ENCODE measurements at regions not wholly inside any gene's neighbourhood (a gene's known extent, or its start where the extent isn't known, plus 50 kb on each side); places are given as distances from the start of the nearest gene placed in this dataset.
"Not testable (repeated sequence)": the region's sequence is repeated elsewhere in the genome, so short reads cannot be mapped to it uniquely, and the experiment has no call there.

GRCh38 chr2:210971431-210971830 lies 415.0 kb downstream of the CPS1 start:
- Histone ChIP-seq H3K27ac (ENCODE audit: insufficient read depth in 1 of 2, low read depth in 1 of 2, low read length in 2 of 2, poor library complexity in 1 of 2, severe bottlenecking in 2 of 2) (no peak overlapping the region), H3K4me3 (ENCODE audit: control insufficient read depth in 1 of 7, extremely low read depth in 1 of 7, insufficient read depth in 4 of 7, low read depth in 2 of 7, low read length in 6 of 7) (no peak overlapping the region), H3K27me3 (replicated peaks in 2 of 5; ENCODE audit: control insufficient read depth in 4 of 5, insufficient read depth in 5 of 5, low read length in 4 of 5) (no peaks in the 10 kb centered on the region), H3K36me3 (ENCODE audit: control insufficient read depth in 4 of 4, insufficient read depth in 4 of 4, low read length in 3 of 4) (no peaks in the 10 kb centered on the region), H3K9me3 (ENCODE audit: control extremely low read depth in 1 of 5, control insufficient read depth in 4 of 5, insufficient read depth in 2 of 5, low read depth in 1 of 5, low read length in 4 of 5) (no peaks in the 10 kb centered on the region), H3K4me1 (ENCODE audit: control extremely low read depth in 1 of 4, control insufficient read depth in 4 of 4, insufficient read depth in 4 of 4, low read length in 3 of 4) (no peaks in the 10 kb centered on the region)
- ChIA-PET CTCF (no interaction called here), POLR2A (no interaction called here)
- 67% methylated on average over 1 of the region's 1 CpG for WGBS (ENCODE audit: insufficient coverage)
- no peak for DNase-seq

DNA sequence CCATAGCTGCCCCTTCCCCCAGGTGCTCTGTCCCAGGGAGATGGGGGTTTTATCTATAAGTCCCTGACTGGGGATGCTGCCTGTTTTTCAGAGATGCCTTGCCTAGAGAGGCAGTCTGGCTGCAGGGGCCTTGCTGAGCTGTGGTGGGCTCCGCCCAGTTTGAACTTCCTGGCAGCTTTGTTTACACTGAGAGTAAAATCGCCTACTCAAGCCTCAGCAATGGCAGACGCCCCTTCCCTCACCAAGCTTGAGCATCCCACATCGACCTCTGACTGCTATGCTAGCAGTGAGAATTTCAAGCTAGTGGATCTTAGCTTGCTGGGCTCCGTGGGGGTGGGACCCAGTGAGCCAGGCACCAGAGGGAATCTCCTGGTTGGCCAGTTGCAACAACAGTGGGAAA lies 430.4 kb downstream of the CPS1 start:
- CTCF ChIA-PET = not testable (repeated sequence)

DNA sequence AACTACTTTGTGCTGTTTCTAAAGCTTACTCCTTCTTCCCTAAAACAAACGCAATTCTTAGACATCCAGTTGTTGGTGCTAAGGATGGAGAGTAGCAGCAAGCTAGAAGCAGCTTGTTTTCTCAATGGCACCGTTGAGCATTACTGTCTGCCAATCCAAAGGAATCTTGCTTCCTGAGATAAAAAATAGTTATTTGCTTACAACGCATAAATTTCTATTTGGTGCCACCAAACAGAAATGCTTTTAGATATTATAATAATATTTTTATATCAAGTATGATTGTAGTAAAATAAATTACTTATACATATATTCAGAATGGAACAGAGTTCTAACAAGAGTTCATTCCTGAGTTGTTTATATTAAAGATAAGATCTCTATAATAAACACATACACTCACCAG lies 434.7 kb downstream of the CPS1 start:
- Histone ChIP-seq H3K9me3 (ENCODE audit: control extremely low read depth in 1 of 5, control insufficient read depth in 4 of 5, insufficient read depth in 2 of 5, low read depth in 1 of 5, low read length in 4 of 5) (no peaks in the 10 kb centered on the region), H3K4me1 (ENCODE audit: control extremely low read depth in 1 of 4, control insufficient read depth in 4 of 4, insufficient read depth in 4 of 4, low read length in 3 of 4) (no peaks in the 10 kb centered on the region), H3K36me3 (ENCODE audit: control insufficient read depth in 4 of 4, insufficient read depth in 4 of 4, low read length in 3 of 4) (no peaks in the 10 kb centered on the region), H3K27me3 (replicated peaks in 2 of 5; ENCODE audit: control insufficient read depth in 4 of 5, insufficient read depth in 5 of 5, low read length in 4 of 5) (no peaks in the 10 kb centered on the region), H3K4me3 (ENCODE audit: control insufficient read depth in 1 of 7, extremely low read depth in 1 of 7, insufficient read depth in 4 of 7, low read depth in 2 of 7, low read length in 6 of 7) (no peak overlapping the region), H3K27ac (ENCODE audit: insufficient read depth in 1 of 2, low read depth in 1 of 2, low read length in 2 of 2, poor library complexity in 1 of 2, severe bottlenecking in 2 of 2) (no peak overlapping the region)
- no peak for DNase-seq
- ChIA-PET POLR2A (no interaction called here), CTCF (no interaction called here)
- no CpG with 5 or more reads among the region's 3 CpGs for WGBS (ENCODE audit: insufficient coverage)

More for the DNA sequence above, 430.4 kb downstream of the CPS1 start:
- POLR2A ChIA-PET; H3K27ac ChIP-seq (ENCODE audit: insufficient read depth in 1 of 2, low read depth in 1 of 2, low read length in 2 of 2, poor library complexity in 1 of 2, severe bottlenecking in 2 of 2); H3K27me3 ChIP-seq (replicated peaks in 2 of 5; ENCODE audit: control insufficient read depth in 4 of 5, insufficient read depth in 5 of 5, low read length in 4 of 5); DNase-seq; H3K36me3 ChIP-seq (ENCODE audit: control insufficient read depth in 4 of 4, insufficient read depth in 4 of 4, low read length in 3 of 4); H3K9me3 ChIP-seq (ENCODE audit: control extremely low read depth in 1 of 5, control insufficient read depth in 4 of 5, insufficient read depth in 2 of 5, low read depth in 1 of 5, low read length in 4 of 5); H3K4me1 ChIP-seq (ENCODE audit: control extremely low read depth in 1 of 4, control insufficient read depth in 4 of 4, insufficient read depth in 4 of 4, low read length in 3 of 4); H3K4me3 ChIP-seq (ENCODE audit: control insufficient read depth in 1 of 7, extremely low read depth in 1 of 7, insufficient read depth in 4 of 7, low read depth in 2 of 7, low read length in 6 of 7): not testable (repeated sequence)
- 92% methylated on average over 5 of the region's 5 CpGs for WGBS (ENCODE audit: insufficient coverage)

GRCh38 chr2:210994104-210994503 lies 437.7 kb downstream of the CPS1 start:
- Histone ChIP-seq H3K9me3 (ENCODE audit: control extremely low read depth in 1 of 5, control insufficient read depth in 4 of 5, insufficient read depth in 2 of 5, low read depth in 1 of 5, low read length in 4 of 5) (no peaks in the 10 kb centered on the region), H3K4me1 (ENCODE audit: control extremely low read depth in 1 of 4, control insufficient read depth in 4 of 4, insufficient read depth in 4 of 4, low read length in 3 of 4) (no peaks in the 10 kb centered on the region), H3K36me3 (ENCODE audit: control insufficient read depth in 4 of 4, insufficient read depth in 4 of 4, low read length in 3 of 4) (no peaks in the 10 kb centered on the region), H3K27me3 (replicated peaks in 2 of 5; ENCODE audit: control insufficient read depth in 4 of 5, insufficient read depth in 5 of 5, low read length in 4 of 5) (no peaks in the 10 kb centered on the region), H3K4me3 (ENCODE audit: control insufficient read depth in 1 of 7, extremely low read depth in 1 of 7, insufficient read depth in 4 of 7, low read depth in 2 of 7, low read length in 6 of 7) (no peak overlapping the region), H3K27ac (ENCODE audit: insufficient read depth in 1 of 2, low read depth in 1 of 2, low read length in 2 of 2, poor library complexity in 1 of 2, severe bottlenecking in 2 of 2) (no peak overlapping the region)
- ChIA-PET CTCF (no interaction called here), POLR2A (no interaction called here)
- DNase-seq = no peak

DNA sequence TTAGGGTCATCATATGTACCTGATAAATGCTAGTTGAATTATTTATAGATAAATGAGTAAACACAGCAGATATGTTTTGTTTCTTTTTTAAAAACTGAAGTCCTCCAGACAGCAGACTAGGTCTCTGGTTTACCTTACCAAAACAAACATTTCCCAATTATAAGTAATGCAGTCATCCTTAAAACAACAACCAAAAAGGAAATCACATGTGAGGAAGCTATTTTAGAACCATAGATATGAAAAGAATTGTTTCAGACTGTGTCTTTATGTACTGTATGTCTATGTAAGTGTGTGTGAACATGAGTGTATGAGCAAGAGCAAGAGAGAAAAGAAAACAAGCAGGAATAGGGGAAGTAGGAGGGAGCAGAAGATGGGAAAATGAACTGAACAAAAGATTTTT lies 441.0 kb downstream of the CPS1 start:
- H3K36me3 ChIP-seq (ENCODE audit: control insufficient read depth in 4 of 4, insufficient read depth in 4 of 4, low read length in 3 of 4) = no peaks in the 10 kb centered on the region
- no peaks in the 10 kb centered on the region for H3K27me3 ChIP-seq (replicated peaks in 2 of 5; ENCODE audit: control insufficient read depth in 4 of 5, insufficient read depth in 5 of 5, low read length in 4 of 5)
- no peaks in the 10 kb centered on the region for H3K9me3 ChIP-seq (ENCODE audit: control extremely low read depth in 1 of 5, control insufficient read depth in 4 of 5, insufficient read depth in 2 of 5, low read depth in 1 of 5, low read length in 4 of 5)
- no peak for DNase-seq
- no peak overlapping the region for H3K4me3 ChIP-seq (ENCODE audit: control insufficient read depth in 1 of 7, extremely low read depth in 1 of 7, insufficient read depth in 4 of 7, low read depth in 2 of 7, low read length in 6 of 7)
- POLR2A ChIA-PET = no interaction called here
- CTCF ChIA-PET = no interaction called here
- H3K4me1 ChIP-seq (ENCODE audit: control extremely low read depth in 1 of 4, control insufficient read depth in 4 of 4, insufficient read depth in 4 of 4, low read length in 3 of 4) = no peaks in the 10 kb centered on the region
- H3K27ac ChIP-seq (ENCODE audit: insufficient read depth in 1 of 2, low read depth in 1 of 2, low read length in 2 of 2, poor library complexity in 1 of 2, severe bottlenecking in 2 of 2) = no peak overlapping the region

DNA sequence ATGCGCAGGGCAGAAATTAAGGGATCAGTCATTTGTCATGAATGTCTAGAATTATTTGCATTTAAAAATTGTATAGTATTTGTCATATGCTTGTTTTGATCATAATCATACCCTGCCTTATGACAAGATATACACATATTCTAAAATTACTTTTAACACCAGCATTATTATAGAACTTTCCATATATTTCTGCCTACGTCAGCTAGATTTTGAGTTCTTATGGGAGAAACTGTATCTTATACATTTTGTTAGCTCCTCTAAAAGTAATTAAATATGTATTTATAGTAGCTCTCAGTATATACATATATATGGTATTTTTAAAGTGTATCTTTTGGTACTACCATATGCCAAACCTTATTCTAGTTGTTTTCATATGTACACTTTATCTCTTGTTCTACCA lies 441.9 kb downstream of the CPS1 start:
- Histone ChIP-seq H3K9me3 (ENCODE audit: control extremely low read depth in 1 of 5, control insufficient read depth in 4 of 5, insufficient read depth in 2 of 5, low read depth in 1 of 5, low read length in 4 of 5) (no peaks in the 10 kb centered on the region), H3K4me1 (ENCODE audit: control extremely low read depth in 1 of 4, control insufficient read depth in 4 of 4, insufficient read depth in 4 of 4, low read length in 3 of 4) (no peaks in the 10 kb centered on the region), H3K4me3 (ENCODE audit: control insufficient read depth in 1 of 7, extremely low read depth in 1 of 7, insufficient read depth in 4 of 7, low read depth in 2 of 7, low read length in 6 of 7) (no peak overlapping the region), H3K36me3 (ENCODE audit: control insufficient read depth in 4 of 4, insufficient read depth in 4 of 4, low read length in 3 of 4) (no peaks in the 10 kb centered on the region), H3K27ac (ENCODE audit: insufficient read depth in 1 of 2, low read depth in 1 of 2, low read length in 2 of 2, poor library complexity in 1 of 2, severe bottlenecking in 2 of 2) (no peak overlapping the region), H3K27me3 (replicated peaks in 2 of 5; ENCODE audit: control insufficient read depth in 4 of 5, insufficient read depth in 5 of 5, low read length in 4 of 5) (no peaks in the 10 kb centered on the region)
- ChIA-PET POLR2A (no interaction called here), CTCF (no interaction called here)
- no CpG with 5 or more reads among the region's 2 CpGs for WGBS (ENCODE audit: insufficient coverage)
- DNase-seq = no peak

- Histone ChIP-seq H3K4me1 (ENCODE audit: control extremely low read depth in 1 of 4, control insufficient read depth in 4 of 4, insufficient read depth in 4 of 4, low read length in 3 of 4) (no peaks in the 10 kb centered on the region), H3K27ac (ENCODE audit: insufficient read depth in 1 of 2, low read depth in 1 of 2, low read length in 2 of 2, poor library complexity in 1 of 2, severe bottlenecking in 2 of 2) (no peak overlapping the region), H3K36me3 (ENCODE audit: control insufficient read depth in 4 of 4, insufficient read depth in 4 of 4, low read length in 3 of 4) (no peaks in the 10 kb centered on the region), H3K4me3 (ENCODE audit: control insufficient read depth in 1 of 7, extremely low read depth in 1 of 7, insufficient read depth in 4 of 7, low read depth in 2 of 7, low read length in 6 of 7) (no peak overlapping the region), H3K9me3 (ENCODE audit: control extremely low read depth in 1 of 5, control insufficient read depth in 4 of 5, insufficient read depth in 2 of 5, low read depth in 1 of 5, low read length in 4 of 5) (no peaks in the 10 kb centered on the region), H3K27me3 (replicated peaks in 2 of 5; ENCODE audit: control insufficient read depth in 4 of 5, insufficient read depth in 5 of 5, low read length in 4 of 5) (no peaks in the 10 kb centered on the region)
- POLR2A ChIA-PET = no interaction called here
- DNase-seq = no peak
- WGBS (ENCODE audit: insufficient coverage) = 10% methylated on average over 3 of the region's 4 CpGs
- CTCF ChIA-PET = no interaction called here
Measured at GRCh38 chr2:211014376-211014775, 458.0 kb downstream of the CPS1 start.

GRCh38 chr2:211014906-211015305 lies 458.5 kb downstream of the CPS1 start:
- Histone ChIP-seq H3K4me3 (ENCODE audit: control insufficient read depth in 1 of 7, extremely low read depth in 1 of 7, insufficient read depth in 4 of 7, low read depth in 2 of 7, low read length in 6 of 7) (no peak overlapping the region), H3K27ac (ENCODE audit: insufficient read depth in 1 of 2, low read depth in 1 of 2, low read length in 2 of 2, poor library complexity in 1 of 2, severe bottlenecking in 2 of 2) (no peak overlapping the region), H3K4me1 (ENCODE audit: control extremely low read depth in 1 of 4, control insufficient read depth in 4 of 4, insufficient read depth in 4 of 4, low read length in 3 of 4) (no peaks in the 10 kb centered on the region), H3K27me3 (replicated peaks in 2 of 5; ENCODE audit: control insufficient read depth in 4 of 5, insufficient read depth in 5 of 5, low read length in 4 of 5) (no peaks in the 10 kb centered on the region), H3K9me3 (ENCODE audit: control extremely low read depth in 1 of 5, control insufficient read depth in 4 of 5, insufficient read depth in 2 of 5, low read depth in 1 of 5, low read length in 4 of 5) (no peaks in the 10 kb centered on the region), H3K36me3 (ENCODE audit: control insufficient read depth in 4 of 4, insufficient read depth in 4 of 4, low read length in 3 of 4) (no peaks in the 10 kb centered on the region)
- POLR2A ChIA-PET = no interaction called here
- no CpG with 5 or more reads among the region's 2 CpGs for WGBS (ENCODE audit: insufficient coverage)
- no peak for DNase-seq
- CTCF ChIA-PET = no interaction called here

Data from common myeloid progenitor, CD34-positive (primary cell).